ENCODE measurements at regions not wholly inside any gene's neighbourhood (a gene's known extent, or its start where the extent isn't known, plus 50 kb on each side); places are given as distances from the start of the nearest gene placed in this dataset.
"Not testable (repeated sequence)": the region's sequence is repeated elsewhere in the genome, so short reads cannot be mapped to it uniquely, and the experiment has no call there.

DNA sequence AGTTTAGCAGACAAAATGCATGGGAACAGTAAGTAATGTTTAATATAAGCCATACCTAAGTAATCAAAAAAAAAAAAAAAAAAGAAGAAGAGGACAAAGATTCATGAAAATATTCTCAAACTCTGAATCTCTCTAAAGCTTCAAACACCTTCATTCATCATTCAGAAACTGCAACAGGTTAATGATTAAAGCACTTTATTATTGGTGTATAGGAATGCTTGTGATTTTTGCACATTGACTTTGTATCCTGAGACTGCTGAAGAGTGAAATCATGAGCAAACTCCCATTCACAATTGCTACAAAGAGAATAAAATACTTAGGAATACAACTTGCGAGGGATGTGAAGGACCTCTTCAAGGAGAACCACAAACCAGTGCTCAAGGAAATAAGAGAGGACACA is 278.4 kb upstream of the DCN start:
- no peak for ATAC-seq (ENCODE audit: low read depth in 2 of 2)
- Mint-ChIP-seq H3K4me1 (no peaks in the 10 kb centered on the region), H3K4me3 (no peak overlapping the region), H3K36me3 (no peaks in the 10 kb centered on the region), H3K27me3 (peaks cover 13 to 27% (median 23%) of the 10 kb centered on the region in 3 donors), H3K9me3 (peaks cover 0 to 19% (median 5%) of the 10 kb centered on the region in 7 donors), H3K27ac (no peak overlapping the region)
- DNase-seq: no peak

DNA sequence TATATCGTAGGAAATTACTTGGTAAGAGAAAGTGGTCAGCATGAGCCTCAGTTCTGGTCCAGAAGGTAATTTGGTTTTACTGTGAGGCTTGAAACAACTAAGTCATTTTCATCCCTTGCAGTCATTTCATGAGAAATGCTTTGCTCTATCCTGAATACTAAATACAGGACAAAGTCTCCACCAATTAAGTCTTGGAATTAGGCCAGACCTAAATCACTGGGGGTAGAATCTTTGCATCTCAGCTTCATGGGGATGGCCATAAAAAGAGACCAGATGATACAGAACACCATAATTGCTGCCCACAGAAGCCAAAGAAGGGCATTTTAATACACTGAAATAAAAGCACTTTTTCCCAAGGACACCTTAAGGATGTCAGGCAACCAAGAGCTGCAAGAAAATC is 277.9 kb upstream of the DCN start:
- peak overlapping the region in 1 of 6 donors; percentile 12 for H3K27ac Mint-ChIP-seq
- ATAC-seq (ENCODE audit: low read depth in 2 of 2): no peak
- peaks cover 0 to 15% (median 5%) of the 10 kb centered on the region in 7 donors for H3K9me3 Mint-ChIP-seq
- no peak overlapping the region for H3K4me3 Mint-ChIP-seq
- peaks cover 13 to 27% (median 23%) of the 10 kb centered on the region in 3 donors for H3K27me3 Mint-ChIP-seq
- no peak for DNase-seq
- no peaks in the 10 kb centered on the region for H3K36me3 Mint-ChIP-seq
- H3K4me1 Mint-ChIP-seq: no peaks in the 10 kb centered on the region

GRCh38 chr12:91455321-91455720 is 272.7 kb upstream of the DCN start:
- H3K36me3 Mint-ChIP-seq: no peaks in the 10 kb centered on the region
- peaks cover 11 to 13% (median 13%) of the 10 kb centered on the region in 3 donors for H3K27me3 Mint-ChIP-seq
- no peak for DNase-seq
- H3K4me1 Mint-ChIP-seq: no peaks in the 10 kb centered on the region
- no peak for ATAC-seq (ENCODE audit: low read depth in 2 of 2)
- peaks cover 0 to 24% (median 10%) of the 10 kb centered on the region in 7 donors for H3K9me3 Mint-ChIP-seq
- H3K4me3 Mint-ChIP-seq: no peak overlapping the region
- H3K27ac Mint-ChIP-seq: no peak overlapping the region

DNA sequence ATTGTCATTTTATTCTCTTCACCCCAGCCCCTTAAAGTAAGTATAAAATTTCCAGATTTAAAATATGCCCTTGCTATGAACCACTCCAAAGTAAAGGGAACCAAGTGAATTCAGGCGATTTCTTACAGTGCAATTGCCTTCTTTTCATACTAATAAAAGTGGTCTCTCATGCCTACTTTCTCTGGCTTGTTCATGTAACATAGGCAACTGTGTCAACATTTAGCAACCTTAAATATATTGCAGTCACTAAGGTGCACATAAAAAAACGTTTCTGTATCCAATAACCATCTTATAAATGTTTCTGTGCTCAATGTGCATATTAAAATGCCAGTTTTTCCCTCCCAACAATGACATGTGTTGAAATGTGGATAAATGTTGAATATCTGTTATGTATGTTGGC is 271.6 kb upstream of the DCN start:
- Mint-ChIP-seq H3K9me3 (peaks cover 0 to 31% (median 10%) of the 10 kb centered on the region in 7 donors), H3K4me1 (no peaks in the 10 kb centered on the region), H3K27me3 (peaks cover 11 to 13% (median 13%) of the 10 kb centered on the region in 3 donors), H3K36me3 (no peaks in the 10 kb centered on the region), H3K27ac (no peak overlapping the region), H3K4me3 (no peak overlapping the region)
- DNase-seq: no peak
- ATAC-seq (ENCODE audit: low read depth in 2 of 2): no peak

DNA sequence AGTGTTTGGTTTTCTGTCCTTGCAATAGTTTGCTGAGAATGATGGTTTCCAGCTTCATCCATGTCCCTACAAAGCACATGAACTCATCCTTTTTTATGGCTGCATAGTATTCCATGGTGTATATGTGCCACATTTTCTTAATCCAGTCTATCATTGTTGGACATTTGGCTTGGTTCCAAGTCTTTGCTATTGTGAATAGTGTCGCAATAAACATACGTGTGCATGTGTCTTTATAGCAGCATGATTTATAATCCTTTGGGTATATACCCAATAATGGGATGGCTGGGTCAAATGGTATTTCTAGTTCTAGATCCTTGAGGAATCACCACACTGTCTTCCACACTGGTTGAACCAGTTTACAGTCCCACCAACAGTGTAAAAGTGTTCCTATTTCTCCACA is 269.8 kb upstream of the DCN start:
- not testable (repeated sequence) for ATAC-seq (ENCODE audit: low read depth in 2 of 2); H3K4me1 Mint-ChIP-seq; H3K4me3 Mint-ChIP-seq; DNase-seq; H3K36me3 Mint-ChIP-seq
- H3K27ac Mint-ChIP-seq: peak overlapping the region in 1 of 6 donors; percentile 22
- peaks cover 0 to 34% (median 10%) of the 10 kb centered on the region in 7 donors for H3K9me3 Mint-ChIP-seq
- H3K27me3 Mint-ChIP-seq: peaks cover 1 to 12% (median 8%) of the 10 kb centered on the region in 3 donors

GRCh38 chr12:91441993-91442952 is 259.7 kb upstream of the DCN start:
- ATAC-seq (ENCODE audit: low read depth in 2 of 2): no peak
- H3K27me3 Mint-ChIP-seq: peaks cover 0 to 9% (median 0%) of the 10 kb centered on the region in 3 donors
- peaks cover 0 to 2% (median 0%) of the 10 kb centered on the region in 3 donors for H3K4me1 Mint-ChIP-seq
- no peak overlapping the region for H3K27ac Mint-ChIP-seq
- peaks cover 0 to 1% (median 0%) of the 10 kb centered on the region in 7 donors for H3K9me3 Mint-ChIP-seq
- H3K36me3 Mint-ChIP-seq: no peaks in the 10 kb centered on the region
- DNase-seq: no peak
- no peak overlapping the region for H3K4me3 Mint-ChIP-seq

GRCh38 chr12:91441246-91441645 is 258.6 kb upstream of the DCN start:
- Mint-ChIP-seq H3K27me3 (peaks cover 0 to 9% (median 0%) of the 10 kb centered on the region in 3 donors), H3K4me1 (peaks cover 0 to 2% (median 0%) of the 10 kb centered on the region in 3 donors), H3K36me3 (no peaks in the 10 kb centered on the region), H3K9me3 (no peaks in the 10 kb centered on the region), H3K27ac (no peak overlapping the region), H3K4me3 (no peak overlapping the region)
- DNase-seq (no peak), ATAC-seq (ENCODE audit: low read depth in 2 of 2) (no peak)

DNA sequence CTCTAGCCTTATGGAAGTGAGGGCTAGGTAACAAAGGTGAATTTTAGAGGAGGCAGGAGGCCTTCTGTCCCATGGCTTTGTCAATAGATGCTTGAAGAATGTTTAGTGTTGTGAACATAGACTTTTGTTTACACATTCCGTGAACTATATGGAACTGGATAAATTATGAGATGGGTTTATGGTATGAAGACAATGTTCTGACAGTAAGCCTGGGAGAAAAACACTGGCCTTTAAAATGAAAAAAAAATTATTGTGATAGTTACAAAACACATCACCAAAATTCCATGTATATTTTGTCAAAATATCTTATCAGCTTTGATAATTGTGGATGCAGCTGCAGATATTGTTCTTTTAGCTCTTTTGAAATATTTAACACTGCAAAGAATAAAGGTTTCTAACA is 251.5 kb upstream of the DCN start:
- peaks cover 20 to 30% (median 20%) of the 10 kb centered on the region in 3 donors for H3K27me3 Mint-ChIP-seq
- peaks cover 0 to 2% (median 0%) of the 10 kb centered on the region in 3 donors for H3K4me1 Mint-ChIP-seq
- no peak overlapping the region for H3K27ac Mint-ChIP-seq
- no peak overlapping the region for H3K4me3 Mint-ChIP-seq
- no peak for DNase-seq
- H3K36me3 Mint-ChIP-seq: no peaks in the 10 kb centered on the region
- H3K9me3 Mint-ChIP-seq: no peaks in the 10 kb centered on the region
- ATAC-seq (ENCODE audit: low read depth in 2 of 2): no peak

GRCh38 chr12:91432755-91433154 is 250.1 kb upstream of the DCN start:
- H3K4me3 Mint-ChIP-seq: no peak overlapping the region
- no peaks in the 10 kb centered on the region for H3K9me3 Mint-ChIP-seq
- H3K27ac Mint-ChIP-seq: no peak overlapping the region
- H3K36me3 Mint-ChIP-seq: no peaks in the 10 kb centered on the region
- no peaks in the 10 kb centered on the region for H3K4me1 Mint-ChIP-seq
- H3K27me3 Mint-ChIP-seq: peaks cover 20 to 26% (median 23%) of the 10 kb centered on the region in 3 donors
- DNase-seq (no peak), ATAC-seq (ENCODE audit: low read depth in 2 of 2) (no peak)

GRCh38 chr12:91432089-91432488 is 249.5 kb upstream of the DCN start:
- Mint-ChIP-seq H3K4me1 (no peaks in the 10 kb centered on the region), H3K36me3 (no peaks in the 10 kb centered on the region), H3K27ac (no peak overlapping the region), H3K9me3 (no peaks in the 10 kb centered on the region), H3K27me3 (peaks cover 26 to 29% (median 26%) of the 10 kb centered on the region in 3 donors), H3K4me3 (no peak overlapping the region)
- ATAC-seq (ENCODE audit: low read depth in 2 of 2) (no peak), DNase-seq (no peak)

DNA sequence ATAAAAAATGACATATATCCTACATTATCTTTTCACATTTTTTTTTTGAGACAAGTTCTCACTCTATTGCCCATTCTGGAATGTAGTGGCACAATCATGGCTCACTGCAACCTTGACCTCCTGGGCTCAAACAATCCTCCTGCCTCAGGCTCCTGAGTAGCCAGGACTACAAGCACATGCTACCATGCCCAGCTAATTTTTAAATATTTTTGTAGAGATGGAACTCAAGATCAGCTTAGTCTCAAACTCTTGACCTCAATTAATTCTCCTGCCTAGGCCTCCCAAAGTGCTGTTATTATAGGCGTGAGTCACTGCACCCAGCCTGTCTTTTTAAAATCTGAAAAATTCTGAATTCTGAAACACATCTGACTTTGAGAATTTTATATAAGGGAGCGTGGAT is 241.9 kb upstream of the DCN start:
- no peak for DNase-seq
- Mint-ChIP-seq H3K27ac (no peak overlapping the region), H3K9me3 (no peaks in the 10 kb centered on the region), H3K36me3 (no peaks in the 10 kb centered on the region), H3K27me3 (peaks cover 18 to 25% (median 25%) of the 10 kb centered on the region in 3 donors), H3K4me1 (no peaks in the 10 kb centered on the region), H3K4me3 (no peak overlapping the region)
- no peak for ATAC-seq (ENCODE audit: low read depth in 2 of 2)

DNA sequence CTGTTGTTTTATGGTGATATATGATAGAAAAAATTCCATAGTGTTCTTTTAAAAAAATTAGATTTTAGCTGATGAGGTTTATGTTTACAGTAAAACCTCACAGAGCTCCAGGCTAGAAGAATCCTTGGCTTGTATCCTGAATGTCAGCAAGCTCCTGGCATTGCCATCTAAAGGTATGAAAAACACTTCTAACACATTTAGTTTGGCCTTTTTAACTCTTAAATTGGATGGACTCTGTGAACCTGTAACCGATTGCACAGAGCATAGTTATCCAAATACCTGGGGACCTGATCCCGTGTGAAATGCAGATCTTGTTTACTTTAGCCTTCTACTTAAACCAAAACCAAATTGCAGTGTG is 241.1 kb upstream of the DCN start:
- Mint-ChIP-seq H3K36me3 (no peaks in the 10 kb centered on the region), H3K9me3 (no peaks in the 10 kb centered on the region), H3K27me3 (peaks cover 18 to 25% (median 18%) of the 10 kb centered on the region in 3 donors), H3K4me3 (no peak overlapping the region), H3K4me1 (no peaks in the 10 kb centered on the region), H3K27ac (peak overlapping the region in 1 of 6 donors; percentile 5)
- ATAC-seq (ENCODE audit: low read depth in 2 of 2): no peak
- DNase-seq: no peak

GRCh38 chr12:91422811-91423692 is 240.4 kb upstream of the DCN start:
- no peak for ATAC-seq (ENCODE audit: low read depth in 2 of 2)
- Mint-ChIP-seq H3K27ac (peak overlapping the region in 2 of 6 donors; percentile 5 to 39), H3K4me1 (no peaks in the 10 kb centered on the region), H3K9me3 (no peaks in the 10 kb centered on the region), H3K36me3 (no peaks in the 10 kb centered on the region), H3K27me3 (peaks cover 19 to 25% (median 20%) of the 10 kb centered on the region in 3 donors), H3K4me3 (no peak overlapping the region)
- DNase-seq: no peak
